CD14-positive monocyte (primary cell): ENCODE measurements at regions not wholly inside any gene's neighbourhood (a gene's known extent, or its start where the extent isn't known, plus 50 kb on each side); places are given as distances from the start of the nearest gene placed in this dataset.

Experiments used
- DNase-seq, 3 donors: peaks; one replicate each; pipeline ENCODE4 v3.0.0-alpha.2; 2011 to 2022
- H2AFZ ChIP-seq: 2 replicates; pipeline ENCODE4 v1.6.0; 2012; ENCODE audit warnings: mild to moderate bottlenecking, low read depth, low read length, inconsistent platforms; ENCODE audit not compliant: insufficient read depth, poor library complexity, severe bottlenecking
- H3K27ac ChIP-seq, 2 donors: 1 replicate in 1 of 2; 2 replicates in 1 of 2; pipeline ENCODE4 v1.5.1; 2012 to 2013; ENCODE audit warnings: low read length in 2 of 2, control low read depth in 1 of 2, inconsistent platforms in 1 of 2, low read depth in 1 of 2, mild to moderate bottlenecking in 1 of 2
- H3K27me3 ChIP-seq, 2 donors: one replicate each; pipeline versions ENCODE4 v1.6.0 to v1.6.1; 2011 to 2013; ENCODE audit warnings: low read length in 2 of 2; ENCODE audit not compliant: control insufficient read depth in 2 of 2, insufficient read depth in 2 of 2
- H3K36me3 ChIP-seq, 2 donors: replicated peaks in 1 of 2; 1 replicate in 1 of 2; 2 replicates in 1 of 2; pipeline versions ENCODE4 v1.5.1 to v1.6.1; 2012 to 2013; ENCODE audit warnings: low read length in 2 of 2, control low read depth in 1 of 2, inconsistent platforms in 1 of 2, mild to moderate bottlenecking in 1 of 2; ENCODE audit not compliant: insufficient read depth in 2 of 2, control insufficient read depth in 1 of 2
- H3K4me1 ChIP-seq, 2 donors: 1 replicate in 1 of 2; 2 replicates in 1 of 2; pipeline versions ENCODE4 v1.5.1 to v1.6.1; 2012 to 2013; ENCODE audit warnings: low read length in 2 of 2, control low read depth in 1 of 2, inconsistent platforms in 1 of 2, mild to moderate bottlenecking in 1 of 2, moderate library complexity in 1 of 2; ENCODE audit not compliant: insufficient read depth in 2 of 2, control insufficient read depth in 1 of 2
- H3K4me2 ChIP-seq: replicated peaks from 2 replicates; pipeline ENCODE3; 2012; ENCODE audit warnings: low read length, moderate library complexity, mild to moderate bottlenecking; ENCODE audit not compliant: poor library complexity, severe bottlenecking; ENCODE audit errors: extremely low read depth
- H3K4me3 ChIP-seq, 3 experiments: fragments of 200-600 bp in 1 of 3; sonication (generic) in 1 of 3; replicated peaks in 1 of 3; 1 replicate in 2 of 3; 2 replicates in 1 of 3; pipeline ENCODE4 v1.5.1; 2011 to 2013; ENCODE audit warnings: low read length in 3 of 3, mild to moderate bottlenecking in 3 of 3, control low read depth in 2 of 3, low read depth in 2 of 3, inconsistent platforms in 1 of 3, moderate library complexity in 1 of 3
- H3K79me2 ChIP-seq: 2 replicates; pipeline ENCODE4 v1.6.0; 2012; ENCODE audit warnings: mild to moderate bottlenecking, control low read depth, inconsistent platforms, low read length, moderate library complexity; ENCODE audit not compliant: insufficient read depth
- H3K9ac ChIP-seq: 2 replicates; pipeline ENCODE4 v1.6.0; 2017; ENCODE audit warnings: low read length, mild to moderate bottlenecking; ENCODE audit not compliant: insufficient read depth, poor library complexity, severe bottlenecking
- H3K9me3 ChIP-seq, 2 donors: replicated peaks in 1 of 2; 1 replicate in 1 of 2; 2 replicates in 1 of 2; pipeline versions ENCODE4 v1.5.1 to v1.6.1; 2012 to 2013; ENCODE audit warnings: low read length in 2 of 2, control low read depth in 1 of 2; ENCODE audit not compliant: control insufficient read depth in 1 of 2, insufficient read depth in 1 of 2
- H4K20me1 ChIP-seq: 2 replicates; pipeline ENCODE4 v1.6.0; 2012; ENCODE audit warnings: mild to moderate bottlenecking, low read length, control low read depth, moderate library complexity; ENCODE audit not compliant: insufficient read depth
- H3K27ac Mint-ChIP-seq, 7 donors: one replicate each; pipeline ENCODE4 v1.8.0; 2020; ENCODE audit warnings: mild to moderate bottlenecking in 7 of 7, mixed read lengths in 7 of 7, moderate library complexity in 6 of 7, inconsistent platforms in 2 of 7
- H3K27me3 Mint-ChIP-seq, 3 donors: one replicate each; pipeline ENCODE4 v1.8.0; 2021 to 2022; ENCODE audit warnings: low read depth in 3 of 3, mild to moderate bottlenecking in 3 of 3, mixed read lengths in 3 of 3, moderate library complexity in 3 of 3, inconsistent platforms in 1 of 3
- H3K36me3 Mint-ChIP-seq, 2 donors: one replicate each; pipeline ENCODE4 v1.8.0; 2020; ENCODE audit warnings: mixed read lengths in 2 of 2, inconsistent platforms in 1 of 2, mild to moderate bottlenecking in 1 of 2
- H3K4me1 Mint-ChIP-seq: one replicate; pipeline ENCODE4 v1.8.0; 2020; ENCODE audit warnings: mild to moderate bottlenecking, mixed read lengths
- H3K4me3 Mint-ChIP-seq, 2 donors: one replicate each; pipeline ENCODE4 v1.8.0; 2020; ENCODE audit warnings: mild to moderate bottlenecking in 2 of 2, mixed read lengths in 2 of 2, moderate library complexity in 1 of 2
- H3K9me3 Mint-ChIP-seq, 7 donors: one replicate each; pipeline ENCODE4 v1.8.0; 2020 to 2022; ENCODE audit warnings: mixed read lengths in 7 of 7, mild to moderate bottlenecking in 6 of 7, moderate library complexity in 6 of 7, inconsistent platforms in 2 of 7
- CTCF ChIP-seq: fragments of 200-600 bp; IDR thresholded peaks from one replicate; pipeline ENCODE4 v1.8.0; 2022; ENCODE audit warnings: antibody characterized with exemption, mild to moderate bottlenecking
- WGBS: methylation state at CpG from one replicate; pipeline ENCODE4 v1.1.5; 2013; ENCODE audit warnings: missing lambda C conversion rate; ENCODE audit not compliant: insufficient coverage; 5-methylcytosine and 5-hydroxymethylcytosine counted together
- intact Hi-C, 2 donors: fragments of 100-400 bp; cut with micrococcal nuclease; formaldehyde crosslinking; loops; one replicate each; pipeline versions ENCODE4 v1.15.0 to v1.15.1; 2023

DNA sequence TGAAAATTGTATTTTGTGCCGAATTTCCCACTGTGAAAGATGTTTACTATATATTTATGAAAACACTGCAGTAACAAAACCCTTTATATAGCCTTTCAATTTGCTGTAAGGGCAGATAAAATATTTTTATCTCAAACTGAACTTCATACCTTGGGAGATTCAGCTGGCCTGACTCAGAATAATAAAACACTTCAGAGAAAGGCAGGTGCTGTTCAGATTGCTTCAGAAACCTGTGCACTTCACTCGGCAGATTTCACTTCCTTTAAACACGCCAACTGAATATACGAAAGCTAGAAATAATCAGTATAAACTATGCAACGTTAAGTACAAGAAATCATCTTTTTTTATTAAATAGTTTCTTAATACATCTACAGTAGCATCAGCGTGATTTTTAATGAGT, 839.1 kb upstream of the RBFOX1 start:
- DNase-seq, result no peak

DNA sequence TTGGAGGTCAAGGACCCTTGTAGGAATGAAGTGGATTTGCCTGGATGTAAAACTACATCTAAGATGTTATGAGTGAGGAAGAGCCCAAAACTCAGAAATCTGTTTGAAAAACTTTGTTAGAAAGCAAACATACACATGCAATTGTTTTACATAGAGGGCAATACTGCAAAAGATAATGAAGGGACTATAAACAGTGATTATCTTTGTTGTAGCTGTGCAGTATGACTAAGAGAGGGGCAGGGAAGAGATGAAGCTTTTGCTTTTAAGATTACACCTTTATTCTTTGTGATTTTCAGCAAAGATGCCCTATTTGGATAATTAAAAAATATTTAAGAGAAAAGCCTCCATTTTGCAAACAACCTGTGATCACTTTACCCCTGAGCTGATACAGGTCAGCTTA, 839.9 kb upstream of the RBFOX1 start:
- Histone ChIP-seq H4K20me1 (no peaks in the 10 kb centered on the region), H2AFZ (no peak overlapping the region), H3K9me3 (peaks cover 0 to 3% of the 10 kb centered on the region in 2 donors), H3K9ac (no peak overlapping the region), H3K4me3 (no peak overlapping the region), H3K27me3 (no peaks in the 10 kb centered on the region), H3K4me2 (no peak overlapping the region), H3K4me1 (no peaks in the 10 kb centered on the region), H3K79me2 (no peaks in the 10 kb centered on the region), H3K27ac (no peak overlapping the region), H3K36me3 (no peaks in the 10 kb centered on the region)
- H3K36me3 Mint-ChIP-seq, result no peaks in the 10 kb centered on the region
- intact Hi-C loops, result no loop called here
- no peak overlapping the region for H3K4me3 Mint-ChIP-seq
- H3K27me3 Mint-ChIP-seq, result no peaks in the 10 kb centered on the region
- DNase-seq, result no peak
- TF ChIP-seq CTCF, result no peak
- H3K9me3 Mint-ChIP-seq, result peaks cover 0 to 11% (median 0%) of the 10 kb centered on the region in 7 donors
- no peak overlapping the region for H3K27ac Mint-ChIP-seq
- H3K4me1 Mint-ChIP-seq, result no peaks in the 10 kb centered on the region

More for the DNA sequence above, 839.1 kb upstream of the RBFOX1 start:
- TF ChIP-seq CTCF, result no peak
- no peaks in the 10 kb centered on the region for H4K20me1 ChIP-seq
- H3K27ac ChIP-seq, result no peak overlapping the region
- H2AFZ ChIP-seq, result no peak overlapping the region
- no peaks in the 10 kb centered on the region for H3K4me1 ChIP-seq
- no peak overlapping the region for H3K4me3 Mint-ChIP-seq
- H3K79me2 ChIP-seq, result no peaks in the 10 kb centered on the region
- peaks cover 0 to 11% (median 0%) of the 10 kb centered on the region in 7 donors for H3K9me3 Mint-ChIP-seq
- no peaks in the 10 kb centered on the region for H3K36me3 Mint-ChIP-seq
- no peaks in the 10 kb centered on the region for H3K36me3 ChIP-seq
- no peaks in the 10 kb centered on the region for H3K4me1 Mint-ChIP-seq
- intact Hi-C loops, result no loop called here
- H3K27ac Mint-ChIP-seq, result no peak overlapping the region
- WGBS, result no CpG with 5 or more reads among the region's 6 CpGs
- peaks cover 0 to 3% of the 10 kb centered on the region in 2 donors for H3K9me3 ChIP-seq
- H3K27me3 Mint-ChIP-seq, result no peaks in the 10 kb centered on the region
- no peak overlapping the region for H3K4me3 ChIP-seq
- H3K4me2 ChIP-seq, result no peak overlapping the region
- H3K27me3 ChIP-seq, result no peaks in the 10 kb centered on the region
- no peak overlapping the region for H3K9ac ChIP-seq
